IMR-90 (cell line): ENCODE measurements at regions not wholly inside any gene's neighbourhood (a gene's known extent, or its start where the extent isn't known, plus 50 kb on each side); places are given as distances from the start of the nearest gene placed in this dataset.

ENCODE experiments used
- ATAC-seq: fragments of 200-7000 bp; cut with Tn5 transposase; 2 replicates; pipeline ENCODE4 v1.9.1; 2020; ENCODE audit warnings: low read depth, mild to moderate bottlenecking, moderate library complexity
- BruUV-seq: library from RNA; stranded (reverse); fragments of 400-500 nt; replicated peaks from 2 replicates; lab custom pipeline; 2021; lab: Mats Ljungman, UMichigan
- CTCF ChIA-PET: fragments of 300-600 bp; formaldehyde crosslinking; extraction: SDS; loops from one replicate; lab custom pipeline; 2021; ENCODE audit warnings: antibody characterized with exemption; lab: Yijun Ruan, JAX
- POLR2A ChIA-PET: fragments of 300-600 bp; sonication (Branson Sonifier 250); formaldehyde crosslinking; loops from one replicate; lab custom pipeline; 2022; ENCODE audit warnings: antibody characterized with exemption; ENCODE audit not compliant: unreplicated experiment; lab: Charles Lee
- DNase-seq: peaks from one replicate; pipeline ENCODE4 v3.0.0; 2013
- H2AFZ ChIP-seq: replicated peaks from 2 replicates; pipeline ENCODE3; 2013; ENCODE audit warnings: low read length, mild to moderate bottlenecking; ENCODE audit not compliant: poor library complexity
- H2AK5ac ChIP-seq: 2 replicates; pipeline ENCODE4 v1.6.1; 2013; ENCODE audit warnings: low read depth, low read length, inconsistent platforms
- H2AK9ac ChIP-seq: replicated peaks from 2 replicates; pipeline ENCODE3; 2013; ENCODE audit warnings: mild to moderate bottlenecking, low read depth, low read length, moderate library complexity; ENCODE audit not compliant: poor library complexity
- H2BK120ac ChIP-seq: 2 replicates; pipeline ENCODE4 v1.6.1; 2013; ENCODE audit warnings: low read depth, low read length, inconsistent platforms
- H2BK15ac ChIP-seq: 3 replicates; pipeline ENCODE4 v1.6.1; 2013; ENCODE audit warnings: low read depth, low read length, inconsistent platforms
- H2BK20ac ChIP-seq: 2 replicates; pipeline ENCODE4 v1.6.1; 2013; ENCODE audit warnings: low read depth, mild to moderate bottlenecking, inconsistent platforms, low read length, moderate library complexity
- H2BK5ac ChIP-seq: 2 replicates; pipeline ENCODE4 v1.6.1; 2013; ENCODE audit warnings: mild to moderate bottlenecking, low read depth, low read length, inconsistent platforms; ENCODE audit not compliant: poor library complexity, severe bottlenecking
- H3K14ac ChIP-seq: replicated peaks from 2 replicates; pipeline ENCODE4 v1.6.1; 2013; ENCODE audit warnings: low read depth, low read length, inconsistent platforms
- H3K18ac ChIP-seq: 2 replicates; pipeline ENCODE4 v1.6.1; 2013; ENCODE audit warnings: low read depth, low read length, control low read depth
- H3K23ac ChIP-seq: 2 replicates; pipeline ENCODE4 v1.6.1; 2013; ENCODE audit warnings: low read depth, low read length, inconsistent platforms
- H3K27ac ChIP-seq: 2 replicates; pipeline ENCODE4 v1.5.1; 2013; ENCODE audit warnings: mild to moderate bottlenecking, control low read depth, low read length; ENCODE audit not compliant: insufficient read depth
- H3K27me3 ChIP-seq: 2 replicates; pipeline ENCODE4 v1.6.1; 2013; ENCODE audit warnings: low read length; ENCODE audit not compliant: control insufficient read depth, insufficient read depth
- H3K36me3 ChIP-seq: 2 replicates; pipeline ENCODE4 v1.6.1; 2013; ENCODE audit warnings: low read length, mixed read lengths; ENCODE audit not compliant: control insufficient read depth, insufficient read depth
- H3K4ac ChIP-seq: 2 replicates; pipeline ENCODE4 v1.6.1; 2013; ENCODE audit warnings: low read depth, low read length, inconsistent platforms
- H3K4me1 ChIP-seq: 2 replicates; pipeline ENCODE4 v1.6.1; 2013; ENCODE audit warnings: low read length, mixed read lengths; ENCODE audit not compliant: control insufficient read depth, insufficient read depth
- H3K4me2 ChIP-seq: 2 replicates; pipeline ENCODE4 v1.6.1; 2013; ENCODE audit warnings: low read depth, mild to moderate bottlenecking, control low read depth, low read length, moderate library complexity
- H3K4me3 ChIP-seq: 2 replicates; pipeline ENCODE4 v1.5.1; 2013; ENCODE audit warnings: low read depth, mild to moderate bottlenecking, control low read depth, low read length, moderate library complexity; ENCODE audit not compliant: insufficient read depth
- H3K56ac ChIP-seq: 2 replicates; pipeline ENCODE4 v1.6.1; 2013; ENCODE audit warnings: low read length, inconsistent platforms; ENCODE audit not compliant: insufficient read depth; ENCODE audit errors: extremely low read depth
- H3K79me1 ChIP-seq, 2 experiments: 2 replicates each; pipeline ENCODE4 v1.6.1; 2013; ENCODE audit warnings: low read length in 2 of 2, inconsistent platforms in 1 of 2, low read depth in 1 of 2
- H3K9ac ChIP-seq: 2 replicates; pipeline ENCODE4 v1.6.1; 2013; ENCODE audit warnings: low read depth, low read length, control low read depth
- H3K9me1 ChIP-seq: 2 replicates; pipeline ENCODE4 v1.6.1; 2013; ENCODE audit warnings: low read length, inconsistent platforms; ENCODE audit not compliant: insufficient read depth
- H3K9me3 ChIP-seq: 2 replicates; pipeline ENCODE4 v1.6.1; 2013; ENCODE audit warnings: low read length; ENCODE audit not compliant: control insufficient read depth, insufficient read depth
- H4K20me1 ChIP-seq: 2 replicates; pipeline ENCODE4 v1.6.1; 2013; ENCODE audit warnings: low read length, inconsistent platforms; ENCODE audit not compliant: insufficient read depth
- H4K5ac ChIP-seq: 2 replicates; pipeline ENCODE4 v1.6.1; 2013; ENCODE audit warnings: mild to moderate bottlenecking, low read depth, low read length, control low read depth
- H4K8ac ChIP-seq, 2 experiments: 2 replicates each; pipeline ENCODE4 v1.6.1; 2013; ENCODE audit warnings: low read depth in 2 of 2, low read length in 2 of 2, control low read depth in 1 of 2, inconsistent platforms in 1 of 2
- H4K91ac ChIP-seq: 2 replicates; pipeline ENCODE4 v1.6.1; 2013; ENCODE audit warnings: low read depth, low read length, inconsistent platforms; ENCODE audit not compliant: insufficient read depth
- BHLHE40 ChIP-seq: fragments of 150-350 bp; IDR thresholded peaks from 2 replicates; pipeline ENCODE4 v1.6.1; 2016; ENCODE audit warnings: mild to moderate bottlenecking, low read depth, low read length
- CEBPB ChIP-seq: IDR thresholded peaks from 2 replicates; pipeline ENCODE4 v1.6.1; 2012; ENCODE audit warnings: low read depth, low read length, improper control_type of control experiment
- WGBS, 2 experiments: methylation state at CpG; one replicate each; pipeline versions ENCODE4 v1.1.5 to v1.1.7; 2013; ENCODE audit warnings: missing lambda C conversion rate in 2 of 2; ENCODE audit not compliant: insufficient read length in 1 of 2; ENCODE audit errors: extremely low coverage in 2 of 2; 5-methylcytosine and 5-hydroxymethylcytosine counted together
- dilution Hi-C: fragments of 300-500 bp; cut with HindIII; formaldehyde crosslinking; loops from one replicate; pipeline ENCODE4 v1.14.3; 2018; ENCODE audit warnings: low sequenced_read_pairs; ENCODE audit not compliant: unreplicated experiment
- in situ Hi-C: fragments of 300-500 bp; cut with MboI; formaldehyde crosslinking; loops from 3 replicates; pipeline ENCODE4 v1.14.3; 2019; ENCODE audit warnings: low sequenced_read_pairs, inconsistent platforms, mixed read lengths
- intact Hi-C: fragments of 100-400 bp; cut with micrococcal nuclease; formaldehyde crosslinking; loops from 2 replicates; pipeline ENCODE4 v1.10.0; 2022

DNA sequence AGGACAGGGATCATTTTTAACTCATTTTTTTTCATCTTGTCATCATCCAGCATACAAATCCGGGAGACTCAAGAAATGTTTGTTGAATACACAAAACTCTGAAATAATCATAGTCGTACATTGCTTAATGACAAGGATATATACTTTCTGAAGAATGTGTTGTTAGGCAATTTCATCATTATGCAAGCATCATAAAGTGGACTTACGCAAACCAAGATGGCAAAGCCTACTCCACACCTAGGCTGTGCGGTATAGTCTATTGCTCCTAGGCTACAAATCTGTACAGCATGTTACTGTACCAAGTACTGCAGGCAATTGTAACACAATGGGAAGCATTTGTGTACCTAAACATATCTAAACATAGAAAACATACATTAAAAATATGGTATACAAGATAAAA lies 264.1 kb downstream of the TSHZ3 start:
- Histone ChIP-seq H3K18ac (no peak overlapping the region), H3K36me3 (no peaks in the 10 kb centered on the region), H3K23ac (no peak overlapping the region), H3K4ac (no peak overlapping the region), H3K27ac (no peak overlapping the region), H3K56ac (no peak overlapping the region), H3K14ac (no peak overlapping the region), H3K4me3 (no peak overlapping the region), H3K4me2 (no peak overlapping the region), H2BK20ac (no peak overlapping the region), H2AK5ac (no peak overlapping the region), H2BK5ac (no peak overlapping the region), H3K79me1 (no peaks in the 10 kb centered on the region), H2BK15ac (no peak overlapping the region), H4K5ac (no peak overlapping the region), H4K20me1 (no peaks in the 10 kb centered on the region), H2BK120ac (no peak overlapping the region), H3K9me3 (no peaks in the 10 kb centered on the region; the same call in 1 of the 2 replicates), H3K4me1 (no peaks in the 10 kb centered on the region), H2AK9ac (no peak overlapping the region), H3K27me3 (peaks cover 16% of the 10 kb centered on the region), H3K9ac (no peak overlapping the region), H2AFZ (no peak overlapping the region), H4K8ac (no peak overlapping the region), H4K91ac (no peak overlapping the region), H3K9me1 (no peaks in the 10 kb centered on the region)
- 0 out of 2 replicates have a peak, but pooled peaks have one; percentile 2 for TF ChIP-seq CEBPB
- TF ChIP-seq BHLHE40 = no peak
- in situ Hi-C loops (no loop called here), intact Hi-C loops (no loop called here), dilution Hi-C loops (no loop called here)
- POLR2A ChIA-PET = no interaction called here
- no TSS peak for BruUV-seq
- DNase-seq (no peak), ATAC-seq (no peak)
- CTCF ChIA-PET = no interaction called here
- no CpG with 5 or more reads among the region's 4 CpGs for WGBS, 2 experiments
